Hepatocyte (in vitro differentiated cells): ENCODE measurements at regions not wholly inside any gene's neighbourhood (a gene's known extent, or its start where the extent isn't known, plus 50 kb on each side); places are given as distances from the start of the nearest gene placed in this dataset.

Experiments used
- DNase-seq: peaks from one replicate; pipeline ENCODE4 v3.0.0-alpha.2; 2016; ENCODE audit warnings: low spot score
- H2AFZ ChIP-seq: fragments of 200-600 bp; sonication (generic); 2 replicates; pipeline ENCODE4 v1.6.0; 2016; ENCODE audit warnings: antibody characterized with exemption, mild to moderate bottlenecking
- H3K27ac ChIP-seq: fragments of 200-600 bp; sonication (generic); 2 replicates; pipeline ENCODE4 v1.5.1; 2016; ENCODE audit warnings: mild to moderate bottlenecking
- H3K27me3 ChIP-seq: fragments of 200-600 bp; sonication (generic); 2 replicates; pipeline ENCODE4 v1.6.1; 2016
- H3K36me3 ChIP-seq: fragments of 200-600 bp; sonication (generic); replicated peaks from 2 replicates; pipeline ENCODE4 v1.5.1; 2016; ENCODE audit warnings: low read depth; ENCODE audit not compliant: insufficient read depth
- H3K4me1 ChIP-seq: fragments of 200-600 bp; sonication (generic); 2 replicates; pipeline ENCODE4 v1.5.1; 2016; ENCODE audit warnings: mild to moderate bottlenecking, moderate library complexity; ENCODE audit not compliant: insufficient read depth
- H3K4me2 ChIP-seq: fragments of 200-600 bp; sonication (generic); 2 replicates; pipeline ENCODE4 v1.6.0; 2016
- H3K4me3 ChIP-seq: fragments of 200-600 bp; sonication (generic); 2 replicates; pipeline ENCODE4 v1.5.1; 2016; ENCODE audit warnings: mild to moderate bottlenecking
- H3K79me2 ChIP-seq: fragments of 200-600 bp; sonication (generic); 2 replicates; pipeline ENCODE4 v1.6.0; 2017; ENCODE audit warnings: mild to moderate bottlenecking
- H3K9me2 ChIP-seq: fragments of 200-600 bp; sonication (generic); replicated peaks from 2 replicates; pipeline ENCODE4 v1.6.0; 2017; ENCODE audit warnings: mild to moderate bottlenecking; ENCODE audit not compliant: insufficient read depth
- H3K9me3 ChIP-seq: fragments of 200-600 bp; sonication (generic); 2 replicates; pipeline ENCODE4 v1.5.1; 2016; ENCODE audit warnings: low read depth, mild to moderate bottlenecking
- H4K20me1 ChIP-seq: fragments of 200-600 bp; sonication (generic); 2 replicates; pipeline ENCODE4 v1.6.0; 2016; ENCODE audit warnings: mild to moderate bottlenecking; ENCODE audit not compliant: insufficient read depth, poor library complexity, severe bottlenecking
- EZH2 ChIP-seq: fragments of 200-600 bp; sonication (generic); IDR thresholded peaks from 2 replicates; pipeline ENCODE4 v1.6.1; 2016; ENCODE audit warnings: antibody characterized with exemption, mild to moderate bottlenecking, borderline replicate concordance
- EZH2phosphoT487 ChIP-seq: fragments of 200-600 bp; sonication (generic); IDR thresholded peaks from one replicate; pipeline ENCODE4 v1.6.1; 2018; ENCODE audit warnings: antibody characterized with exemption, mild to moderate bottlenecking, low read depth, moderate library complexity; ENCODE audit not compliant: unreplicated experiment, severe bottlenecking
- WGBS: methylation state at CpG from one replicate; pipeline ENCODE4 v1.1.6; 2016; ENCODE audit warnings: low lambda C conversion rate; ENCODE audit errors: missing lambda C conversion rate; 5-methylcytosine and 5-hydroxymethylcytosine counted together
- TF ChIP-seq, protein P1 (sequence below): fragments of 200-600 bp; sonication (generic); IDR thresholded peaks from 2 replicates; pipeline ENCODE4 v1.5.1; 2016; ENCODE audit warnings: antibody characterized with exemption, mild to moderate bottlenecking; ENCODE audit not compliant: poor library complexity

DNA sequence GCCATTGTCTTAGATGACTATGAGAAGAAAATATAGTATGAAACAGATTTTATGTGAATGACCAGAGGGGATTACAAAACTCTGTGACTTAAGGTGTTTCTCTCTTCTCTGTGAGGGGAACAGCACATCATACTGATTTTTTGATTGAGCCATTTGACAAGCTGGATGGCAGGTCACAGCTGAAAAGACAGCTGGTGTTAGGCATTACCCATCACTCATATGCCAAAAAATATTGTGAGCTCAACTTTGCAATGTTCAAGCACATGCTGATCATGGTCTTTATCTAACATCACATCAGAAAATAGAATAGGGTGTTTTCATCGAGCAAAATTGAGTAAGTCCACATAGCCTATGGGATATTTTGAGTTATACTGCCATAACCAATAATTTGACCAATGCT, 86.7 kb upstream of the TECRL start:
- no peaks in the 10 kb centered on the region for H3K79me2 ChIP-seq
- no peaks in the 10 kb centered on the region for H3K36me3 ChIP-seq
- H4K20me1 ChIP-seq = no peaks in the 10 kb centered on the region
- TF ChIP-seq EZH2phosphoT487 (no peak), EZH2 (no peak)
- TF ChIP-seq, protein P1, sequence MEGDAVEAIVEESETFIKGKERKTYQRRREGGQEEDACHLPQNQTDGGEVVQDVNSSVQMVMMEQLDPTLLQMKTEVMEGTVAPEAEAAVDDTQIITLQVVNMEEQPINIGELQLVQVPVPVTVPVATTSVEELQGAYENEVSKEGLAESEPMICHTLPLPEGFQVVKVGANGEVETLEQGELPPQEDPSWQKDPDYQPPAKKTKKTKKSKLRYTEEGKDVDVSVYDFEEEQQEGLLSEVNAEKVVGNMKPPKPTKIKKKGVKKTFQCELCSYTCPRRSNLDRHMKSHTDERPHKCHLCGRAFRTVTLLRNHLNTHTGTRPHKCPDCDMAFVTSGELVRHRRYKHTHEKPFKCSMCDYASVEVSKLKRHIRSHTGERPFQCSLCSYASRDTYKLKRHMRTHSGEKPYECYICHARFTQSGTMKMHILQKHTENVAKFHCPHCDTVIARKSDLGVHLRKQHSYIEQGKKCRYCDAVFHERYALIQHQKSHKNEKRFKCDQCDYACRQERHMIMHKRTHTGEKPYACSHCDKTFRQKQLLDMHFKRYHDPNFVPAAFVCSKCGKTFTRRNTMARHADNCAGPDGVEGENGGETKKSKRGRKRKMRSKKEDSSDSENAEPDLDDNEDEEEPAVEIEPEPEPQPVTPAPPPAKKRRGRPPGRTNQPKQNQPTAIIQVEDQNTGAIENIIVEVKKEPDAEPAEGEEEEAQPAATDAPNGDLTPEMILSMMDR = no peak
- H3K9me2 ChIP-seq = no peaks in the 10 kb centered on the region
- 88% methylated on average over 1 of the region's 1 CpG for WGBS
- H2AFZ ChIP-seq = no peak overlapping the region
- no peak overlapping the region for H3K4me2 ChIP-seq
- no peak for DNase-seq
- no peaks in the 10 kb centered on the region for H3K4me1 ChIP-seq
- no peak overlapping the region for H3K4me3 ChIP-seq
- H3K27ac ChIP-seq = no peak overlapping the region
- H3K27me3 ChIP-seq = no peaks in the 10 kb centered on the region
- no peaks in the 10 kb centered on the region for H3K9me3 ChIP-seq

DNA sequence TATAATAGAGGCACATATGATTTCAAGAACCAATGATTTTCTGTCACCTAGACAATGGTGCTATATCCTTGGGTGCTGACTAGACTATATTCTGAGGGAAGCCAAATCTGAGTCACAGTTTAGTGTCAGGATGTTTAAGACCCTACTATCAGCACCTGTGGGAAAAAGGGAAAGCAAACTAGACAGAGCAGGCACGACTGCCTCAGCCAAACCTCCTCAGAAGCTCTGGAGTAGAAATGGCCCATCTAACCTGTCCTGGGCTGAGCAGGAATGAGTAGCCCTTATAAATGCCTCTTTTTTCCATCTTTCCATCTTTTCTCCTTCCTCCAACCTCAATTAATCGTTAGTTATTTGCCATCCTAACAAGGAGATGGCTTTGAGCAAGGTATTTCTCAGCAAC, 80.4 kb upstream of the TECRL start:
- Histone ChIP-seq H3K27ac (no peak overlapping the region), H4K20me1 (no peaks in the 10 kb centered on the region), H3K4me3 (no peak overlapping the region), H3K27me3 (no peaks in the 10 kb centered on the region), H2AFZ (no peak overlapping the region), H3K9me3 (no peaks in the 10 kb centered on the region), H3K4me1 (no peaks in the 10 kb centered on the region), H3K79me2 (no peaks in the 10 kb centered on the region), H3K36me3 (no peaks in the 10 kb centered on the region), H3K4me2 (no peak overlapping the region), H3K9me2 (no peaks in the 10 kb centered on the region)
- 72% methylated on average over 2 of the region's 2 CpGs for WGBS
- DNase-seq = no peak
- TF ChIP-seq EZH2 (no peak), EZH2phosphoT487 (no peak)
- TF ChIP-seq, protein P1 = no peak

DNA sequence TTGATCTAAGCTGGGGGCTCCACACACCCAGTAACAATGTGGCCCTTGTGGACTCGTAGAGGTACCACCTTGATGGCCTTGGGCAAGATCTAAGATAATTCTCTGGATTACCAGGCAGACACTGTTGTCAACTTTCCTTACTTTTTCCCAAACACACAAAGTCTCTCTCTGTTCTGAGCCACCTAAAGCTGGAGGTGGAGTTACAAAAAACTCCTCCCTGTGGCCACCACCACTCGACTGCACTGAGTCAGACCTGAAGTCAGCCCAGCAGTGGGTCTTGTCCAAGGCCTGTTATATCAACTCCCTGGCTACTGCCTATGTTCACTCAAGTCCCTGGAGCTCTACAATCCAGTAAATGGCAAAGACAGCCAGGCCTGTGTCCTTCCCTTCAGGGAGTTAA, 70.1 kb upstream of the TECRL start:
- Histone ChIP-seq H3K27ac (no peak overlapping the region), H3K9me3 (no peaks in the 10 kb centered on the region), H3K79me2 (no peaks in the 10 kb centered on the region), H3K4me3 (no peak overlapping the region), H3K27me3 (no peaks in the 10 kb centered on the region), H4K20me1 (no peaks in the 10 kb centered on the region), H3K4me1 (no peaks in the 10 kb centered on the region), H3K9me2 (no peaks in the 10 kb centered on the region), H3K36me3 (no peaks in the 10 kb centered on the region), H2AFZ (no peak overlapping the region), H3K4me2 (no peak overlapping the region)
- 74% methylated on average over 2 of the region's 2 CpGs for WGBS
- no peak for DNase-seq
- TF ChIP-seq EZH2phosphoT487 = no peak
- TF ChIP-seq, protein P1 = no peak
- TF ChIP-seq EZH2 = no peak

DNA sequence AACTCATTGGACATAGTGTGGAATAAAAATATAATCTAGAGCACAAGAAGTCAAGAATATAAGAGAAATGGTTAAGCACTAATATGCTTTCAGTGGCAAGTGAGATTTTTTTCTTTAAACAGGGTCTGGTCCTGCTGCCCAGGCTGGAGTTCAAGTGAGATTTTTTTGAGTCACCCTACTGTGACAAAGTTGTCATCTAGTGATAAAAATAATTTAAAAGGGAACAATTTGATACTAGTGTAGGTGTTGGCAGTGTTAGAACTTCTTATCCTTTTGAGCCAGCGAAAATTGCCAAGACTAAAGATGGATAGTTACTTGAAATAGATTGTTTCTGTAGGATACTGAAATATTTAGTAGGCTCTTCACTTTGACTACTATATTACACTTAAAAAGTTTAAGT, 67.9 kb upstream of the TECRL start:
- H3K27me3 ChIP-seq = no peaks in the 10 kb centered on the region
- H3K4me1 ChIP-seq = no peaks in the 10 kb centered on the region
- no peaks in the 10 kb centered on the region for H3K9me2 ChIP-seq
- 93% methylated on average over 1 of the region's 1 CpG for WGBS
- no peaks in the 10 kb centered on the region for H3K9me3 ChIP-seq
- no peak overlapping the region for H3K4me3 ChIP-seq
- no peaks in the 10 kb centered on the region for H3K79me2 ChIP-seq
- TF ChIP-seq, protein P1 = no peak
- no peak for TF ChIP-seq EZH2
- no peak for TF ChIP-seq EZH2phosphoT487
- no peak overlapping the region for H2AFZ ChIP-seq
- no peak overlapping the region for H3K4me2 ChIP-seq
- no peaks in the 10 kb centered on the region for H4K20me1 ChIP-seq
- no peak overlapping the region for H3K27ac ChIP-seq
- no peak for DNase-seq
- H3K36me3 ChIP-seq = no peaks in the 10 kb centered on the region
